Activated CD8-positive, alpha-beta memory T cell treated with anti-CD3 and anti-CD28 coated beads, Interleukin-2, amount 50 U/mL, for 4 hours (primary cell): ENCODE measurements at regions not wholly inside any gene's neighbourhood (a gene's known extent, or its start where the extent isn't known, plus 50 kb on each side); places are given as distances from the start of the nearest gene placed in this dataset.
A peak's percentile ranks its signal among the peaks of the same experiment; 100 is the strongest.
"Not testable (repeated sequence)": the region's sequence is repeated elsewhere in the genome, so short reads cannot be mapped to it uniquely, and the experiment has no call there.

Source experiments
- DNase-seq: peaks from one replicate; pipeline ENCODE4 v3.0.0-alpha.2; 2020

DNA sequence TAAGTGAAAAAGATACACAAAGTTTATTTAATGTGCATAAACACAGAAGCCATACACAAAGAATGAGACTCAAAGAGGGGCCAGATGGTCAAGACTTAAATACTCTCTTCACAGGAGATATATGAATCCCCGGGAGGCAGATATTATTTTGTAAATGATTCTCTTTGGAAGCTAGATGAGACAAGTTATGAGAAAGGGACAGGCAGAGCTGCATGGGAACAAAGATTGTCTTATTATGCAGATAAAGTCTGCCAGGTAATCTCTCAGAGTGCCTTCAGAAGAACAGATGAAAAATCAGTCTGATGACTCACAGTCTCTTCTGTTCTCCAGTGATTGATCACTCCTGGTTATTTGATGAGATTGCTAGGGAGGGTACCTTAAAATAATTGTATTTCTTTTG is 89.0 kb downstream of the NAF1 start:
- no peak for DNase-seq

DNA sequence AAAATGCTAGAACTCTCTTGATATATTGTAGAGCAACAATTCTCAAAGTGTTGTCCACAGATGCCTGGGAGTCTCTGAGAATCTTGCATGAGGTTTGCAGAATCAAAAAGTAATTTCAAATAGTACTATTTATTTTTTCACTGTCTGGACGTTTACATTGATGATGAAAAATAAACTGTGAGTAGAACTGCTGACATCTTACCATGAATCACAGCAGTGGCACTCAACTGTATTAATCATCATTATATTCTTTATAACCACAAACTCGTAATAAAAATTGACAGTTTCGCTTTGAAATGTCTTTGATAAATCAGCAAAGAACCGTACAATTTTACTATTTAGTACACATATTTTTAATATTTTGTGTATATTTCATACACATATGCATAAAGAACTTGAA is 94.5 kb downstream of the NAF1 start:
- DNase-seq, result no peak

- DNase-seq, result no peak
Measured at GRCh38 chr4:163071308-163071707, 95.4 kb downstream of the NAF1 start.

- DNase-seq, result no peak
Measured at GRCh38 chr4:163070023-163070422, 96.7 kb downstream of the NAF1 start.

GRCh38 chr4:163063891-163064290 is 102.8 kb downstream of the NAF1 start:
- DNase-seq, result no peak

- DNase-seq, result peak; percentile 14
Measured at GRCh38 chr4:163048447-163048846, 118.2 kb downstream of the NAF1 start.

GRCh38 chr4:163042306-163042705 is 124.4 kb downstream of the NAF1 start:
- DNase-seq, result no peak

- no peak for DNase-seq
Measured at GRCh38 chr4:163017135-163017534, 149.6 kb downstream of the NAF1 start.

DNA sequence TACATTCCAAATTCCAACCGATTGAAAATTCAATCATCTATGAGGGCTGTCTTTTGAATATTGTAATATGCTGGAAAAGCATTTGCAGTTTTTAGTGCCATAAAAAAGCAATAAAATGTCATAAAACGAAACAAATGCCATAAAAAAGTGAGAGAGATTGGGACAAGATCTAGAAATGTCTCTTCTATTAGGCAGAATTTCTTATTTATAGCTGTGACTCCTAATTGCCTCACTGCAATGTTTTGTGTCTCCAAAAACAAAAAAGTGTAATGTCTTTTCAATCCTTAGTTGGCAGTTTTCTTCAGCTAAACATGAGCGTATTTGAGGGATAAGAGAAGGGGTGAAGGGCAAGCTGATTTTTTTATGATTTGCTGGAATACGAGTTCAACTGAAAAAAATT is 153.9 kb downstream of the NAF1 start:
- no peak for DNase-seq

- no peak for DNase-seq
Measured at GRCh38 chr4:163003979-163004378, 162.7 kb downstream of the NAF1 start.

DNA sequence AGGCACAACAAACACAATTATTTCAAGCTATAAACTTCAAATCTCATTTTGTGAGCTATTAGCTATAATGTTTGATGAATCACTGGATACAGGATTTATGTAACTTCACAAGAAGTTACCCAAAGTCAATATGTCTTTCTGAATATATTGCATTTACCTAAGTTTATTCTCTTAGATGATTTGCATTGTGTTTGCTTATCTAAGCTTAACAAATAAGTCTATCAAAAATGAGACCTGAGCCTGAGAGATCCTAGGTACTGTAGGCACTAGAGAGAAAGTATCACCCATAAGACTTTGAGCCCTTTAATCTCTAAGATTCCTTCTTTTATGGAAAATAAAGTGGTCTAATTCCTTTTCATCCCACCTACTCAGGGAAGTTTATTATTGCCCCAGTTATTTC is 178.2 kb downstream of the NAF1 start:
- DNase-seq, result no peak

GRCh38 chr4:162985131-162985530 is 181.6 kb downstream of the NAF1 start:
- DNase-seq, result no peak

DNA sequence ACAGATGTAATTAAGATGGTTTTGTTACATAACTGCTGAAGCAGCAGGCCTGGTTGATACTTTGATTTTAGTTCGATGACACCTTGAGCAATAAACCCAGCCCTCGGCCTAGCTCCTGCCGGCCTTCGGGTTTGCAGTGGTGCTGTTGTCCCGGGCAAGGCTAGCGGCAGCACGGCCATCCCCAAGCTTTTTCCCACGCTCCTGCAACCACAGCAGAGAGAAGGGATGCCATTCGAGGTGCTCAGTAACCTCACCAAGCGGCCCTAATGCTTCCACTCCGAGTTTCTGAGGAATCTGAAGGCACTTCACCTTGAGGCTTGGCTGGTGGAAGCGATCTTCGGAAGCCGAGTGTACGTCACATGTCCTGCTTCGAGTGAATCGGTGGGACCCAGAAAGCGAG is 182.1 kb downstream of the NAF1 start:
- DNase-seq, result no peak

- no peak for DNase-seq
Measured at GRCh38 chr4:162981823-162982222, 184.9 kb downstream of the NAF1 start.

DNA sequence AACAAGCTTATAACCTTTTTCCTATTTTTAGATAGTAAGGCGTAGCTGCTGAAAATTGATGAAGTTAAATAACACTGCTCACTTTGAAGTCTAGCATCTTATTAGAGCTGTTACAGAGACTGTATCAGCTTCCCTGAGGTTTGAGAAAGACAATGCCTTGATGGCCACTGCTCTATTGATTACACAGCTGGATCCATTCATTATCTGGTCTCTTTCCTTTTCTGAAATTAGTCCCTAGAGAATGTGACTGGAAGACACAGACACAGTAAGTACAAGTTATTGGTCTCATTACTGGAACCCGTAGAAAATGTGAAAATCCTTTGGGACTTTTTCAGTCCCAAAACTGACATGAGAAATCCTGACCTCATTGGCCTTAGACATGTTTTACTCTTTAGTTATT is 188.3 kb downstream of the NAF1 start:
- no peak for DNase-seq

GRCh38 chr4:162977788-162978187 is 188.9 kb downstream of the NAF1 start:
- DNase-seq, result no peak

GRCh38 chr4:162972661-162973330 is 193.9 kb downstream of the NAF1 start:
- no peak for DNase-seq

DNA sequence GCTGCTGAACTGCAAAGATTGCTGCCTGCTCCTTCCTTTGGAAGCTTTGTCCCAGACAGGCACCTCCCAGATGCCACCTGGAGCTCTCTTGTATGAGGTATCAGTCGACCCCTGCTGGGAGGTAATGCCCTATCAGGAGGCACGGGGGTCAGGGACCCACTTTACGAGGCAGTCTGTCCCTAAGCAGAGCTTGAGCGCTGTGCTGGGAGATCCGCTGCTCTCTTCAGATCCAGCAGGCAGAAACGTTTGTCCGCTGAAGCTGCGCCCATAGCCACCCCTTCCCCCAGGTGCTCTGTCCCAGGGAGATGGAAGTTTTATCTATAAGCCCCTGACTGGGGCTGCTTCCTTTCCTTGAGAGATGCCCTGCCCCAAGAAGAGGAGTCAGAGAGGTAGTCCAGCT is 197.5 kb downstream of the NAF1 start:
- no peak for DNase-seq

GRCh38 chr4:162965978-162966377 is 200.7 kb downstream of the NAF1 start:
- not testable (repeated sequence) for DNase-seq

- no peak for DNase-seq
Measured at GRCh38 chr4:162959046-162959445, 207.6 kb downstream of the NAF1 start.

DNA sequence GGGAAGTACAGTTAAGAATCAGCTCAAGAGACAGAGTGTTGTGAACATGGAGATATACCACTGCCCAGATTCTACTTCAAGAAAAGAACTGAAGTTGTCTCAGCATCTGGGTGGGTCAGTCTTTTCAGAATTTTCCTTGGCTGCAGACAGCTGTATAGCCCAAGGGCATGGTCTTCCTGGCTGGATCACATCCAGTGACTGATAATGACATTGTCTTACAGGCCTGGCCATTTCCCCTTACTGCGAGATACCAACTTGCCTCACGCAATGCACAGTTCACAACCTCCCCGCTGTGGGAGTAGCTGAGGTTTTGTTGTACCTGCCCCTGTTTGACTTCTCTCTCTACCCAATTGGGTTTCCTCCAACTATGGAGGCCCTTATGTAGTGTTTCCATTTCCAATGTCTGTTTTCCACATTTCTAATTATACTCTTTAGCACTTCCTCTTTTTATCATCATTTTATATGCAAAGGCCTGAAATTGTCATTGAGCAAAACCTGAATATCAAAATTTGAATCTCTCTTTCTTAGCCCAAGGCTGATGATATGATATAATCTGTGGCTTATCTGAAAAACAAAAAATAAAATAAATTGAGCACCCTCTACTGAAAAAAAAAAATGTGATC is 209.1 kb downstream of the NAF1 start:
- DNase-seq, result no peak

DNA sequence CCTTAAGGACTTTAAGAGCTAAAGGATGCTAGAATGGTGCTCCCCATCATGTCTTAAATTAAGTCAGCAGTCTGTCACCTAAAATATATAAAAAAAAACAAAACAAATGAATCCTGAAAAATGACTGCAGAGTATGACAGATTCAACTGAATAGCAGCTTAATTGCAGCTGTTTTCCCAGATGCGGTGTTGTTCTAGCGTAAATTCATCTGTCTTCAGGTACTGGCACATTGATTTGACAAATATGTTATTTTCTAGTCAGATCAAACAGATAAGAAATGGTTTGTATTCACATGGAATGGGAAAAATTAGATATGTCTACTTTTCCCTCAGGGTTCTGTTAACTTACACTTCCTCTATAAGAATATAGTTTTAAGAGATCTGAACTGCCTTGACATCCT is 211.7 kb downstream of the NAF1 start:
- no peak for DNase-seq

- DNase-seq, result no peak
Measured at GRCh38 chr4:162952232-162952631, 214.5 kb downstream of the NAF1 start.

- no peak for DNase-seq
Measured at GRCh38 chr4:162945713-162946112, 221.0 kb downstream of the NAF1 start.

GRCh38 chr4:162943263-162943662 is 223.4 kb downstream of the NAF1 start:
- DNase-seq, result no peak
